NCI-H345 treated with DMSO at 0.1 percent for 48 hours (cell line): ENCODE measurements at regions not wholly inside any gene's neighbourhood (a gene's known extent, or its start where the extent isn't known, plus 50 kb on each side); places are given as distances from the start of the nearest gene placed in this dataset.
"Not testable (repeated sequence)": the region's sequence is repeated elsewhere in the genome, so short reads cannot be mapped to it uniquely, and the experiment has no call there.

ENCODE experiments used
- DNase-seq: peaks from one replicate; lab custom pipeline; 2025; ENCODE audit not compliant: unreplicated experiment; lab: John Stamatoyannopoulos, UW

GRCh38 chr1:199089393-199090122, 450.7 kb downstream of the PTPRC start:
- no peak for DNase-seq

GRCh38 chr1:199095628-199096027, 456.8 kb downstream of the PTPRC start:
- not testable (repeated sequence) for DNase-seq

GRCh38 chr1:199096591-199096990, 457.8 kb downstream of the PTPRC start:
- no peak for DNase-seq

GRCh38 chr1:199098468-199098867, 459.6 kb downstream of the PTPRC start:
- DNase-seq: no peak

DNA sequence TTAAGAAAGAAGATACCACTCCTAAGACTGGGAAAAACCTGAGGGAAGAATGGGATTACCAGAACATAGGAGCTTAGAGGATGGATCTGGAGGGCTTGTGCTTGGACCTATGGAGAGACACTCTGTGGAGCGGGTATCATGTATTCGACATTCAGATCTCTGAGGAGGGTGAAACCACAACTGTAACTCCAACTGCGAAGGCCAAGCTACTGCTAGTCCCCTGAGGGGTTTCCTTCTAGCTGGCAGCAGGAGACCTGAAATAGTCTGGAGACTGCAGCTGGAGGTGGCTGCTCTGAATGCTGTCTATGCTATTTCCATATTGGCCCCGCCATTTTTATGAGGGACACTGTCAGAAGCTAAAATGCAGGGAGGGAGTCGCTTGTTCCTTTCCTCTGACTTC, 462.3 kb downstream of the PTPRC start:
- no peak for DNase-seq

GRCh38 chr1:199101635-199102034, 462.8 kb downstream of the PTPRC start:
- DNase-seq: no peak

DNA sequence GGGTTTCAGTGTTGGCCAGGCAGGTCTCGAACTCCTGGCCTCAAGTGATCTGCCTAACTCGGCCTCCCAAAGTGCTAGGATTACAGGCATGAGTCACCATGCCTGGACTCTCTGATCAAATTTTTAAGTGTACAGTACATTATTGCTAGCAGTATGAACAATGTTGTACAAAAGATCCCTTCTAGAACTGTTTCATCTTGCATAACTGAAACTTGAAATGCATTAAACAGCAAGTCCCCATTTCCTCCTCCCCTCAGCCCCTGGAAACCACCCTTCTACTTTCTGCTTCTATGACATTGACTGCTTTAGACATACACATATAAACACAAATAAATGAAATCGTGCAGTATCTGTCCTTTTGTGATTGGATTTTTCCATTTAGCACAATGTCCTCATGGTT, 463.4 kb downstream of the PTPRC start:
- no peak for DNase-seq

- no peak for DNase-seq
Measured at GRCh38 chr1:199109160-199109559, 470.3 kb downstream of the PTPRC start.

- no peak for DNase-seq
Measured at GRCh38 chr1:199112365-199112764, 473.5 kb downstream of the PTPRC start.

- no peak for DNase-seq
Measured at GRCh38 chr1:199113265-199113869, 474.5 kb downstream of the PTPRC start.

DNA sequence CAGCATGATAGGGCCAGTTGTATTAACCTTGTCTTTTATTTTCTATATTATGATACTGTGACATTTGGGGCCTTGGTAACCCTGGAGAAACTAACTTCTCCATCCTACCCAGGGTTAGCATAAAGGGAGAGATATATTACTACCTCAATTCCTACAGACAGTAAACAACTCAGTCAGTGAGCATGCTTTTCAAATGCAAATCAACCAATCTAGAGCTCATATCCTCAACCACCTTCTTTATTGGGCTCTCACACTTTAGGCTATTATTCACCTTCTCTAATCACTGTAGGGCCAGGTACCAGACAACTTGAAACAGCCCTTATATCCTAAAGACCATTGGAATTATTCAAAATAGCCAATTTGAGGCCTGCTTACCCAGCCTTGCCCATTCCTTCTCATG, 477.6 kb downstream of the PTPRC start:
- DNase-seq: no peak

GRCh38 chr1:199121047-199121446, 482.2 kb downstream of the PTPRC start:
- no peak for DNase-seq

GRCh38 chr1:199122085-199122484, 483.2 kb downstream of the PTPRC start:
- no peak for DNase-seq

DNA sequence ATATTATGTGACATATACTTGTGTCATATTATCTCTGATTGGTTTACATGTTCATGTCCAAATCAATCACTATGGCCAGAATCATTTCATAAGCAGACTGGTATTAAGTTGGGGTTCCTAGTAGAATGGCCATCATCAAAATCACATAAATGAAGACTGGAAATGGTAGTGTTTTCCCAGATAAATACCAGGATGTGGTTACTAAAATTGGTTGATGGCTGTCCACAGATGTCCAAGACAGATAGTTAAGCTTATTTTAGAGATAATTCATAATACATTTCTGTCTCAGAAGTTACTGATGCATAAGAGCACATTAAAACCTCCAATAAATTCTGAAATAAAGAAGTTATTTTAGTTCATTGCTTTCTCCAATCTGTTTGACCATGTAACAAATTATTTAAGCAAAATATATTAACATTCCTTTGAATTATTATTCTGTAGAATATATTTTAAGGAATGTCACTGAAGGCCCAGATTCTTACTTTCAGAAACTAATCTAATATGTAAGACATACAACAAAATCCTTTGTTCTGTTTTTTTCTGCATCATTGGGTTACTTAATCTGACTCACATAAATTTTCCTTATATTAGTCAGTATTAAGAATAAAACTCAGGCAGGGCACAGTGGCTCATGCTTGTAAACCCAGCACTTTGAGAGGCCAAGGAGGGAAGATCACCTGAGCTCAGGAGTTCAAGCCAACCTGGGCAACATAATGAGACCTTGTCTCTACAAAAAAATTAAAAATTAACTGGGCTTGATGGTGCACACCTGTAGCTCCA, 483.9 kb downstream of the PTPRC start:
- no peak for DNase-seq

GRCh38 chr1:199123615-199124014, 484.8 kb downstream of the PTPRC start:
- DNase-seq: no peak

- no peak for DNase-seq
Measured at GRCh38 chr1:199124351-199124750, 485.5 kb downstream of the PTPRC start.

GRCh38 chr1:199129247-199129646, 490.4 kb downstream of the PTPRC start:
- no peak for DNase-seq

- DNase-seq: no peak
Measured at GRCh38 chr1:199132006-199132405, 493.2 kb downstream of the PTPRC start.

- DNase-seq: no peak
Measured at GRCh38 chr1:199135901-199136300, 497.1 kb downstream of the PTPRC start.

DNA sequence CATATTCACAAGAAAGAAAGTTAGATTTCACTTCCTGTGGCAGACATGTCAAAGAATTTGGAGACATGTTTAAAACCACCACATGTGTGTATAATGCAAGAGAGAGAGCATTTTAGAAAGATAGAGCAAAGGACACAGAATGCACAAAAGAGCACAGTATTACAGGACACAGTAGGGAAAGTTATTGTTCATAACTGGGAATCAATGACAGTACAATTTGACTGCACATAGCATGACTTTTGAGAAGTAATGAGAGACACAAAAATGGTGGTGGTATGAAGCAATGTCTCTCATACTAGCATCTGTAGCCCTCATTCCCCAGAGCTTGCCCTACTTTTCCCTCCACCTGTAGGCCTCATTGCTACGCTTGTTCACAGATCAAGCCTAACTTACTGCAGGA, 499.2 kb downstream of the PTPRC start:
- DNase-seq: no peak

DNA sequence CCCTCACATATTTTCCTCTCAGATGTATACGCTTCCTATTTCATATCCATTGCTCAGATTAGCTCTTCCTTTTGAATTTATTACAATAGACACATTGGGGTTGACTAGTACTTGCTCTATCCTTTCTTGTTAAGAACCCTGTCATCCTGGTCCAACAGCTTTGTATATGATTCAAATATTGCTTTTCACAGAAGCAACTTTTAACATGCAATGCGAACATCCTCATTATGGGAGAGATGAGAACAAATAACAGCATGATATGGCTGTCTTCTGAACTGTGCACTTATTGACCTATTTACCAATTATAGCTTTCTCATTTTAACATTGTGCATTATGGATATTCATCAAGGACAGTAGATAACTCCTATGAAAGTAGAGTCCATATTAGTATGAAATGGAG, 510.8 kb downstream of the PTPRC start:
- no peak for DNase-seq

GRCh38 chr1:199150756-199151155, 511.9 kb downstream of the PTPRC start:
- DNase-seq: no peak
